Epithelial cell of esophagus (primary cell): ENCODE measurements at regions not wholly inside any gene's neighbourhood (a gene's known extent, or its start where the extent isn't known, plus 50 kb on each side); places are given as distances from the start of the nearest gene placed in this dataset.

ENCODE experiments used
- DNase-seq: peaks from one replicate; pipeline ENCODE4 v3.0.0; 2010; ENCODE audit warnings: low read depth
- H3K4me3 ChIP-seq: 2 replicates; pipeline ENCODE4 v1.5.1; 2011; ENCODE audit warnings: mild to moderate bottlenecking, low read length, control low read depth
- TF ChIP-seq, protein P1 (sequence below): IDR thresholded peaks from 2 replicates; pipeline ENCODE4 v1.5.1; 2011; ENCODE audit warnings: low read depth, mild to moderate bottlenecking, low read length, control low read depth, inconsistent platforms; ENCODE audit not compliant: insufficient read depth; ENCODE audit errors: missing control alignments

GRCh38 chr5:118236108-118236849 is 752.1 kb downstream of the DTWD2 start:
- no peak for DNase-seq
- no peak overlapping the region for H3K4me3 ChIP-seq
- TF ChIP-seq, protein P1, sequence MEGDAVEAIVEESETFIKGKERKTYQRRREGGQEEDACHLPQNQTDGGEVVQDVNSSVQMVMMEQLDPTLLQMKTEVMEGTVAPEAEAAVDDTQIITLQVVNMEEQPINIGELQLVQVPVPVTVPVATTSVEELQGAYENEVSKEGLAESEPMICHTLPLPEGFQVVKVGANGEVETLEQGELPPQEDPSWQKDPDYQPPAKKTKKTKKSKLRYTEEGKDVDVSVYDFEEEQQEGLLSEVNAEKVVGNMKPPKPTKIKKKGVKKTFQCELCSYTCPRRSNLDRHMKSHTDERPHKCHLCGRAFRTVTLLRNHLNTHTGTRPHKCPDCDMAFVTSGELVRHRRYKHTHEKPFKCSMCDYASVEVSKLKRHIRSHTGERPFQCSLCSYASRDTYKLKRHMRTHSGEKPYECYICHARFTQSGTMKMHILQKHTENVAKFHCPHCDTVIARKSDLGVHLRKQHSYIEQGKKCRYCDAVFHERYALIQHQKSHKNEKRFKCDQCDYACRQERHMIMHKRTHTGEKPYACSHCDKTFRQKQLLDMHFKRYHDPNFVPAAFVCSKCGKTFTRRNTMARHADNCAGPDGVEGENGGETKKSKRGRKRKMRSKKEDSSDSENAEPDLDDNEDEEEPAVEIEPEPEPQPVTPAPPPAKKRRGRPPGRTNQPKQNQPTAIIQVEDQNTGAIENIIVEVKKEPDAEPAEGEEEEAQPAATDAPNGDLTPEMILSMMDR, result no peak

GRCh38 chr5:118233606-118234005 is 754.7 kb downstream of the DTWD2 start:
- DNase-seq, result no peak
- TF ChIP-seq, protein P1, result no peak
- H3K4me3 ChIP-seq, result no peak overlapping the region

DNA sequence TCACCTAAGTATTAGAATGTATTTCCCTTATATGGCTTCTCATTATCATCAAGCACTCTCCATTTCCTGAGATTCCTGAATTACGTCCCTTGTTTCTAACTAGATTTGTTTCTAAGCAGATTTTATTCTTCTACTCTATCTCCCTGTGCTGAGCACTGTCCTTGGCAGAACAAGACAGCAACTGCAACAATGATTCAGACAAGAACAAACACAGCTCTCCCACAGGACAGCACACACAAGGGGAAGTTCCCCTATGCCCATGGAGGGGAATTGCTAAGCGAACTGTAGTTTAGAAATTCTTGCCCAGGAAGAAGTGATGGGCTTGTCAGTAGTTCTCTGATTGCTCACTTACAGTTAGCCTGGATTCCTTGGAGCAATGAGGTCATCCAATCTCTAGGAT is 759.9 kb downstream of the DTWD2 start:
- TF ChIP-seq, protein P1, result no peak
- peak; percentile 0 for DNase-seq
- no peak overlapping the region for H3K4me3 ChIP-seq

DNA sequence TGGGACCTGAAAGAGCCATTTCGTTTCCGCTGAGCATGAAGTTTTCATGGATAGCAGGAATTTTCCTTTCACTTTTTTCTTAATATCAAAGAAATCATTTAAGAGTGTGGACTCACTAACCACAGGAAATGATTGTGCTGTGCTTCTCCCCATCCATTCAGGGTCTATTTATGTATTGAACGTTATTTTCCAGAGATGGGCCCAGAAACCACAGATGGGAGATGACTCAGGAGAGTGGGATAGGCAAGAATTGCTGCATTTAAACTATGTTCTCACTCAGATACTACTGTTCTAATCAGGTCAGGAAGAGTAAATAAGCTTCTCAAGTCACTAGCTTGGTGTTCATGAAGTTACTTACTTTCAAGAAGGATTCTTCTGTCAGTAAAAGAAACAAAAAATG is 763.8 kb downstream of the DTWD2 start:
- no peak overlapping the region for H3K4me3 ChIP-seq
- DNase-seq, result peak; percentile 0
- TF ChIP-seq, protein P1, result no peak

GRCh38 chr5:118220556-118221195 is 767.7 kb downstream of the DTWD2 start:
- no peak overlapping the region for H3K4me3 ChIP-seq
- TF ChIP-seq, protein P1, result no peak
- no peak for DNase-seq

DNA sequence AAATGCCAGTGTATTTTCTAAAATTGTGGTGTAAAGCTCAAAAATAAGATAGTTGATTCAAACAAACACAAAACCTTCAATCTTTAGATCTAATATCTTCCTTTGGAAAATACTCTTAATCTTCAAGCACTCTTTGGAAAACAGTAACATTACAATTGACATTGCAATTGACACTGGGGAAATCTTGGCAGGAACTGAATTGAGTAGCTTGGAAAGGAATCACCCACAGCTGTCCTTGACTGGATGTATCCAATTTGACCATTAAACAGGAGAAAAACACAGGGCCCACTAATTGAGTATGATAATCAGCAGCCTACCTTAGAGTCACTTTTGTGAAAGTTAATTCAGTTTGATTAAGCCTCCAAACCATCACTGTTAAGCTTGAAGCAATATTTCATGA is 776.7 kb downstream of the DTWD2 start:
- TF ChIP-seq, protein P1, result no peak
- no peak for DNase-seq
- no peak overlapping the region for H3K4me3 ChIP-seq
